ENCODE measurements at regions not wholly inside any gene's neighbourhood (a gene's known extent, or its start where the extent isn't known, plus 50 kb on each side); places are given as distances from the start of the nearest gene placed in this dataset.

GRCh38 chr3:161598639-161599038 is 102.0 kb downstream of the OTOL1 start:
- no peak for TF ChIP-seq CTCF (IDR thresholded peaks at IDR 0.05)
- TF ChIP-seq POLR2A (IDR thresholded peaks at IDR 0.05), result no peak

Data from body of pancreas (tissue), 4 donors.